H9 (cell line): ENCODE measurements at regions not wholly inside any gene's neighbourhood (a gene's known extent, or its start where the extent isn't known, plus 50 kb on each side); places are given as distances from the start of the nearest gene placed in this dataset.

ENCODE experiments used
- DNase-seq: peaks from one replicate; pipeline ENCODE4 v3.0.0-alpha.2; 2017
- H2AFZ ChIP-seq: one replicate; pipeline ENCODE4 v1.6.1; 2013; ENCODE audit warnings: mild to moderate bottlenecking, low read length, control low read depth, moderate library complexity
- H2AK5ac ChIP-seq: 2 replicates; pipeline ENCODE4 v1.6.1; 2013; ENCODE audit warnings: low read length, control low read depth, mixed read lengths; ENCODE audit not compliant: insufficient read length
- H2BK120ac ChIP-seq: one replicate; pipeline ENCODE4 v1.6.1; 2013; ENCODE audit warnings: low read depth, mild to moderate bottlenecking, low read length, control low read depth, inconsistent platforms; ENCODE audit not compliant: poor library complexity, severe bottlenecking
- H2BK12ac ChIP-seq: 2 replicates; pipeline ENCODE4 v1.6.1; 2013; ENCODE audit warnings: low read length, control low read depth, mixed read lengths, low read depth; ENCODE audit not compliant: insufficient read length
- H2BK15ac ChIP-seq: 2 replicates; pipeline ENCODE4 v1.6.1; 2013; ENCODE audit warnings: low read depth, low read length, control low read depth
- H2BK20ac ChIP-seq: one replicate; pipeline ENCODE4 v1.6.1; 2013; ENCODE audit warnings: low read depth, mild to moderate bottlenecking, low read length, control low read depth, inconsistent platforms; ENCODE audit not compliant: poor library complexity, severe bottlenecking
- H2BK5ac ChIP-seq: 2 replicates; pipeline ENCODE4 v1.6.1; 2013; ENCODE audit warnings: low read length, control low read depth, mixed read lengths; ENCODE audit not compliant: insufficient read length
- H3K14ac ChIP-seq: 2 replicates; pipeline ENCODE4 v1.6.1; 2013; ENCODE audit warnings: low read length, control low read depth; ENCODE audit not compliant: insufficient read depth
- H3K18ac ChIP-seq: 2 replicates; pipeline ENCODE4 v1.6.1; 2013; ENCODE audit warnings: low read depth, mild to moderate bottlenecking, mixed read lengths, low read length, control low read depth; ENCODE audit not compliant: insufficient read length
- H3K23ac ChIP-seq: 2 replicates; pipeline ENCODE4 v1.6.1; 2013; ENCODE audit warnings: low read length, control low read depth, mixed read lengths, low read depth; ENCODE audit not compliant: insufficient read length
- H3K23me2 ChIP-seq: 2 replicates; pipeline ENCODE4 v1.6.1; 2013; ENCODE audit warnings: low read depth, mild to moderate bottlenecking, mixed read lengths, low read length, control low read depth; ENCODE audit not compliant: insufficient read length, poor library complexity, severe bottlenecking
- H3K27ac ChIP-seq: 2 replicates; pipeline ENCODE4 v1.5.1; 2013; ENCODE audit warnings: low read length, control low read depth, mixed read lengths, low read depth; ENCODE audit not compliant: insufficient read length
- H3K27me3 ChIP-seq: 2 replicates; pipeline ENCODE4 v1.6.1; 2013; ENCODE audit warnings: low read length, control low read depth, inconsistent platforms; ENCODE audit not compliant: insufficient read depth
- H3K4ac ChIP-seq: 2 replicates; pipeline ENCODE4 v1.6.1; 2013; ENCODE audit warnings: low read depth, mild to moderate bottlenecking, control low read depth, inconsistent platforms, low read length, moderate library complexity
- H3K4me1 ChIP-seq: 2 replicates; pipeline ENCODE4 v1.6.1; 2013; ENCODE audit warnings: low read length, control low read depth, inconsistent platforms; ENCODE audit not compliant: insufficient read depth
- H3K4me2 ChIP-seq: 2 replicates; pipeline ENCODE4 v1.6.1; 2013; ENCODE audit warnings: low read length, control low read depth, mixed read lengths; ENCODE audit not compliant: insufficient read length, insufficient read depth
- H3K56ac ChIP-seq: 2 replicates; pipeline ENCODE4 v1.6.1; 2013; ENCODE audit warnings: low read depth, mild to moderate bottlenecking, mixed read lengths, low read length, control low read depth; ENCODE audit not compliant: insufficient read length
- H3K79me1 ChIP-seq: 2 replicates; pipeline ENCODE4 v1.6.1; 2013; ENCODE audit warnings: low read depth, mild to moderate bottlenecking, moderate library complexity, low read length, control low read depth, inconsistent platforms; ENCODE audit not compliant: insufficient read depth, poor library complexity, severe bottlenecking
- H3K79me2 ChIP-seq: 2 replicates; pipeline ENCODE4 v1.6.1; 2013; ENCODE audit warnings: low read length, control low read depth, inconsistent platforms; ENCODE audit not compliant: insufficient read depth
- H3K9ac ChIP-seq: 2 replicates; pipeline ENCODE4 v1.6.1; 2013; ENCODE audit warnings: low read length, control low read depth, mixed read lengths; ENCODE audit not compliant: insufficient read length; ENCODE audit errors: extremely low read depth
- H3K9me3 ChIP-seq: one replicate; pipeline ENCODE4 v1.6.1; 2013; ENCODE audit warnings: low read depth, low read length, inconsistent platforms; ENCODE audit not compliant: control insufficient read depth
- H3T11ph ChIP-seq: one replicate; pipeline ENCODE4 v1.6.1; 2013; ENCODE audit warnings: mild to moderate bottlenecking, low read length, control low read depth, inconsistent platforms
- H4K20me1 ChIP-seq: one replicate; pipeline ENCODE4 v1.6.1; 2013; ENCODE audit not compliant: control insufficient read depth, insufficient read length, insufficient read depth
- H4K5ac ChIP-seq: 2 replicates; pipeline ENCODE4 v1.6.1; 2013; ENCODE audit warnings: low read depth, mild to moderate bottlenecking, mixed read lengths, low read length, control low read depth; ENCODE audit not compliant: insufficient read length
- H4K8ac ChIP-seq: replicated peaks from 2 replicates; pipeline ENCODE4 v1.6.1; 2013; ENCODE audit warnings: low read length, control low read depth, mixed read lengths, low read depth; ENCODE audit not compliant: insufficient read length
- H4K91ac ChIP-seq: 2 replicates; pipeline ENCODE4 v1.6.1; 2013; ENCODE audit warnings: low read depth, mild to moderate bottlenecking, moderate library complexity, mixed read lengths, low read length, control low read depth; ENCODE audit not compliant: insufficient read length
- H3K27ac Mint-ChIP-seq, 3 experiments: 2 replicates in 2 of 3; 3 replicates in 1 of 3; pipeline ENCODE4 v1.8.0; 2020 to 2021; ENCODE audit warnings: mixed read lengths in 3 of 3, mild to moderate bottlenecking in 1 of 3, moderate library complexity in 1 of 3
- H3K27me3 Mint-ChIP-seq: 2 replicates; pipeline ENCODE4 v1.8.0; 2021; ENCODE audit warnings: low read depth, mild to moderate bottlenecking, moderate library complexity, mixed read lengths
- H3K36me3 Mint-ChIP-seq, 3 experiments: 2 replicates in 2 of 3; 3 replicates in 1 of 3; pipeline ENCODE4 v1.8.0; 2020 to 2021; ENCODE audit warnings: low read depth in 3 of 3, mixed read lengths in 3 of 3; ENCODE audit not compliant: insufficient read depth in 1 of 3
- H3K4me1 Mint-ChIP-seq, 2 experiments: 2 replicates each; pipeline ENCODE4 v1.8.0; 2020; ENCODE audit warnings: mixed read lengths in 2 of 2
- H3K4me3 Mint-ChIP-seq, 2 experiments: 2 replicates in 1 of 2; 3 replicates in 1 of 2; pipeline ENCODE4 v1.8.0; 2020 to 2021; ENCODE audit warnings: mild to moderate bottlenecking in 2 of 2, mixed read lengths in 2 of 2, moderate library complexity in 1 of 2
- H3K9me3 Mint-ChIP-seq, 2 experiments: 2 replicates in 1 of 2; 3 replicates in 1 of 2; pipeline ENCODE4 v1.8.0; 2020; ENCODE audit warnings: mild to moderate bottlenecking in 2 of 2, mixed read lengths in 2 of 2, moderate library complexity in 1 of 2
- CTCF ChIP-seq: fragments of 200-600 bp; sonication (generic); conservative IDR thresholded peaks from 3 replicates; pipeline ENCODE4 v1.8.0; 2021; ENCODE audit warnings: antibody characterized with exemption, mild to moderate bottlenecking
- WGBS: extraction: QIAGEN DNeasy Blood & Tissue Kit; methylation state at CpG from one replicate; pipeline ENCODE4 v1.1.7; 2013; ENCODE audit warnings: missing lambda C conversion rate, low lambda C conversion rate, mixed read lengths; ENCODE audit not compliant: insufficient read length; ENCODE audit errors: extremely low coverage; 5-methylcytosine and 5-hydroxymethylcytosine counted together

- no peak overlapping the region for H2BK120ac ChIP-seq
- H3K23me2 ChIP-seq: no peaks in the 10 kb centered on the region
- H2BK15ac ChIP-seq: no peak overlapping the region
- H4K20me1 ChIP-seq: no peaks in the 10 kb centered on the region
- H3K79me1 ChIP-seq: no peaks in the 10 kb centered on the region
- no peak overlapping the region for H2BK20ac ChIP-seq
- H3K4me1 ChIP-seq: no peaks in the 10 kb centered on the region
- no peak for TF ChIP-seq CTCF
- no peak overlapping the region for H2BK12ac ChIP-seq
- Mint-ChIP-seq H3K4me3 (no peak overlapping the region), H3K9me3 (no peaks in the 10 kb centered on the region; a peak in 2 of 5 replicates), H3K27ac (no peak overlapping the region), H3K27me3 (no peaks in the 10 kb centered on the region), H3K36me3 (no peaks in the 10 kb centered on the region), H3K4me1 (no peaks in the 10 kb centered on the region)
- no CpG with 5 or more reads among the region's 6 CpGs for WGBS
- H2BK5ac ChIP-seq: no peak overlapping the region
- no peak overlapping the region for H3K9ac ChIP-seq
- no peak overlapping the region for H3K23ac ChIP-seq
- H3K14ac ChIP-seq: no peak overlapping the region
- no peaks in the 10 kb centered on the region for H3K27me3 ChIP-seq
- H2AFZ ChIP-seq: no peak overlapping the region
- no peak overlapping the region for H3T11ph ChIP-seq
- no peak overlapping the region for H4K8ac ChIP-seq
- H4K5ac ChIP-seq: no peak overlapping the region
- no peak for DNase-seq
- no peak overlapping the region for H4K91ac ChIP-seq
- H3K27ac ChIP-seq: no peak overlapping the region
- H3K56ac ChIP-seq: no peak overlapping the region
- no peaks in the 10 kb centered on the region for H3K9me3 ChIP-seq
- H2AK5ac ChIP-seq: no peak overlapping the region
- H3K4me2 ChIP-seq: no peak overlapping the region
- H3K4ac ChIP-seq: no peak overlapping the region
- no peak overlapping the region for H3K18ac ChIP-seq
- H3K79me2 ChIP-seq: no peaks in the 10 kb centered on the region
Measured at GRCh38 chr16:61306204-61306603, 730.0 kb downstream of the CDH8 start.
